GM10266 (cell line): ENCODE measurements at regions not wholly inside any gene's neighbourhood (a gene's known extent, or its start where the extent isn't known, plus 50 kb on each side); places are given as distances from the start of the nearest gene placed in this dataset.

Experiments used
- DNase-seq: peaks from one replicate; pipeline ENCODE4 v3.0.0; 2012; ENCODE audit errors: extremely low spot score
- TF ChIP-seq, protein P1 (sequence below): IDR thresholded peaks from 2 replicates; pipeline ENCODE4 v1.5.1; 2012; ENCODE audit warnings: mild to moderate bottlenecking, low read depth; ENCODE audit not compliant: control insufficient read depth, insufficient read depth; ENCODE audit errors: missing control alignments

DNA sequence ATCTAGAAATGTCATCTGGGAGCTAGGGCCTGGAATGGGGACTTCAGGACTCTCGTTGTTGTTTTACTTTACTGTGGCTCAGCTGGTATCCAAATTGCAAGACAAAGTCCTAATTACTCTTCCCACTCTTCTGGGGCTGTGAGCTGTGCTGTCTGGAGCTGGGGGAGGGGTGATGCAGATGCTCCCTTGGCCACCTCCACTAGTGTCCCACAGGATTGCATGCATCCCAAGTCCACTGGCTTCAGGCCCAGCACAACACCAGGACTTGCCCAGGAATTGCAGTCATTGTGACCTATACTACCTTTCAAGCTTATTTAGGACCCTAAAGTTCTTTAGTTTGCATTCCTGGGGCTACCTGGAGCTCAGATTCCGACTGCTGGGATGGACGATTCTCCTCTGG, 366.1 kb upstream of the FAM47C start:
- TF ChIP-seq, protein P1, sequence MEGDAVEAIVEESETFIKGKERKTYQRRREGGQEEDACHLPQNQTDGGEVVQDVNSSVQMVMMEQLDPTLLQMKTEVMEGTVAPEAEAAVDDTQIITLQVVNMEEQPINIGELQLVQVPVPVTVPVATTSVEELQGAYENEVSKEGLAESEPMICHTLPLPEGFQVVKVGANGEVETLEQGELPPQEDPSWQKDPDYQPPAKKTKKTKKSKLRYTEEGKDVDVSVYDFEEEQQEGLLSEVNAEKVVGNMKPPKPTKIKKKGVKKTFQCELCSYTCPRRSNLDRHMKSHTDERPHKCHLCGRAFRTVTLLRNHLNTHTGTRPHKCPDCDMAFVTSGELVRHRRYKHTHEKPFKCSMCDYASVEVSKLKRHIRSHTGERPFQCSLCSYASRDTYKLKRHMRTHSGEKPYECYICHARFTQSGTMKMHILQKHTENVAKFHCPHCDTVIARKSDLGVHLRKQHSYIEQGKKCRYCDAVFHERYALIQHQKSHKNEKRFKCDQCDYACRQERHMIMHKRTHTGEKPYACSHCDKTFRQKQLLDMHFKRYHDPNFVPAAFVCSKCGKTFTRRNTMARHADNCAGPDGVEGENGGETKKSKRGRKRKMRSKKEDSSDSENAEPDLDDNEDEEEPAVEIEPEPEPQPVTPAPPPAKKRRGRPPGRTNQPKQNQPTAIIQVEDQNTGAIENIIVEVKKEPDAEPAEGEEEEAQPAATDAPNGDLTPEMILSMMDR, result no peak
- DNase-seq, result no peak

DNA sequence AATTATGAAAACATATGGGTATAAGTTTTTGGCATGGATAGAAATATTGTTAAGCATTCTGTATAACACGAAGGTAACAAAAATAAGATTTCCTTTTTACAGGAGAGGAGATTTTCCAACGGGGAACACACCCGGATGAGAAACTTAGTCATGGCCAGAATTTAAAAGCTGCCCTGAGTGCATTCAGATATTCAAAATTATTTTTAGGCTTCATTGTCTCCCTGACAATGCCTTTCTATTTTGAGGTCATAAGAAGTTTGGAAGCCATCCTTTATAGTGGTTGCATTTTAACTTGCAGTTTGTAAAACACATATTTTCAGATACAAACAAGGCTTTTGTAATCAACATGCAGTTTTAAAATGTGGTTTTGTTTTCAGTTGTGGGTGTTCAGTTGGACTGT, 357.5 kb upstream of the FAM47C start:
- TF ChIP-seq, protein P1, result no peak

DNA sequence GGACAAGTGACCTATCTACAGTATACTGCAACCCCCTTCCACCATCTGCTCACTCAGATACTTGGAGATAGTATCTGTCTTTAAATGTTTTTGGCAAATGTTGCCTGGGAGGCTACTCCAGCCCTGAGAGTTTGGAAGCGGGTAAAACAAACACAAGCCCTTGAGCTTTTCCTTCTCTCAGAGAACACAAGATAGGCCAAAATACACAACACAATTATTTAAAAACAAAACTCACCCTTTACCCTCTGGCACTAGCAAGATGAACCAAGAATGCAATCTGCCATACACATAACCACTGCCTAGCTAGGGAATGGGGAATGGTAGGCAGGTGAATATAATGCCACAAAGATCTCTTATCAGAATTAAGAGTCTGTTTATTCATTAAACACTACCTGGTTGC, 324.7 kb upstream of the FAM47C start:
- DNase-seq, result no peak
- TF ChIP-seq, protein P1, result no peak

More for the DNA sequence above, 357.5 kb upstream of the FAM47C start:
- DNase-seq, result no peak

GRCh38 chrX:36684053-36684452, 324.1 kb upstream of the FAM47C start:
- no peak for DNase-seq

DNA sequence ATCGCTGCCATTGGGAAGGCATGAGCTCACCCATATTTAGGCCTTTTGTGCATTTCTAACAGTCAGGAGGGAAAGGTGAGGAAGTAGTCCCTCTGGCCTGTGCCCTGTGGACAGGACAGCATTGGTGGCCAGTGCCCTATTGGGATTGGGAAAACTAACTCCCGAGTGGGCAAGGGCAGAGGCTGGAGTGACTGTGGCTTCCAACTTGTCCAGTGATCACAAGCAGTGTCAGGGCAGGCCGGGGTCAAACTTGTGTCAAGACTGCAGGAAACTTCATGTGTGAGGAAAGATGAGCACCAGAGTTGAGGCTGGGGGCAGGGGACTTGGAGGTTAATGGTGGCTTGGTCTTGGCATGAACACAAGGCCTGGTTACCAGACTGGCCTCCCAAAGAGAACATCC, 286.2 kb upstream of the FAM47C start:
- DNase-seq, result no peak
- TF ChIP-seq, protein P1, result no peak

More at GRCh38 chrX:36684053-36684452, 324.1 kb upstream of the FAM47C start:
- TF ChIP-seq, protein P1, result peak; percentile 8

- no peak for DNase-seq
- TF ChIP-seq, protein P1, result no peak
Measured at GRCh38 chrX:36753602-36754001, 254.6 kb upstream of the FAM47C start.

GRCh38 chrX:36787752-36788151, 220.4 kb upstream of the FAM47C start:
- TF ChIP-seq, protein P1, result no peak
- DNase-seq, result no peak
